Inflammatory macrophage treated with lipopolysaccharide for 1 hour (primary cell): ENCODE measurements at regions not wholly inside any gene's neighbourhood (a gene's known extent, or its start where the extent isn't known, plus 50 kb on each side); places are given as distances from the start of the nearest gene placed in this dataset.
"Not testable (repeated sequence)": the region's sequence is repeated elsewhere in the genome, so short reads cannot be mapped to it uniquely, and the experiment has no call there.

ENCODE experiments used
- DNase-seq, 2 donors: peaks; one replicate each; pipeline ENCODE4 v3.0.0-alpha.2; 2020 to 2022

DNA sequence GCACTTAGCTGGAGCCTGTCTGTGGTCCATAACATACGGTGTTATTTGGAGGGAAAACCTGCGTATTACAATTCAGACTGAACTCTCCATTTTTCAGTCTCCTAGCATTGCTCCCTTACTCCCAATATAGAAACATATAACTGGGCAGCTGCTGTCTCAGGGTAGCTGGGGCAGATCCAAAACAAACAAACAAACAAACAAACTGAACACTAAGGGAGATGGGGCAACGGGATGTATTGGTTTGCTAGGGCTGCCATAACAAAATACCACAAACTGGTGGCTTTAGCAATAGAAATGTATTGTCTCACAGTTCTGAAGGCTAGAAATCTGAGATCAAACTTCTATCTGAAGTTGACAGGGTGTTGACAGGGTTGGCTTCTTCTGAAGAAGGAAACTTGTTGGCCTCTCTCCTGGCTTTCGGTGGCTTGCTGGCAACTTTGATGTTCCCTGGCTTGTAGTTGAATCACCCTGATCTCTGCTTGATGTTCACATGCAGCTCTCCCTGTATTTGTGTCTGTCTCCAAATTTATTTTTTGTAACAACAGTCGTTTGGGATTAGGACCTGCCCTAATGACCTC is 329.3 kb upstream of the ZNF804A start:
- no peak for DNase-seq

DNA sequence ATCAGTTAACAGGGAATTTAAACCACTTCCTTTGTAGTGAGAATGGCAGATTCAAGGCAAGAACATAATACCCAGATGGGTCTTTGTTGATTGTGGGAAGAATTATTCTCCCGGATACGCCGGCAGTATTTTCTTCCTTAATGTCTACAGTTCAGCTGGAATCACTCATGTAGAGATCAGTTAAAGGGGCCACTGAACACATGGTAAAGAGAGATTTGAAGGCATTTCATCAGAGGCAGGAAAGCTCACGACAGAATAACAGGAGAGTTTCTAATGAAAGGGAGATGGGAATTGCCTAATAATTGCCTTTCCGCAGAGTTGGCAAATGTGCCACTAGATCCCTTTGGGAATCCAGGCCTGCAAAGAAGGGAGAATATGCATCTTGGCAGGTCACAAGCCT is 327.7 kb upstream of the ZNF804A start:
- no peak for DNase-seq

DNA sequence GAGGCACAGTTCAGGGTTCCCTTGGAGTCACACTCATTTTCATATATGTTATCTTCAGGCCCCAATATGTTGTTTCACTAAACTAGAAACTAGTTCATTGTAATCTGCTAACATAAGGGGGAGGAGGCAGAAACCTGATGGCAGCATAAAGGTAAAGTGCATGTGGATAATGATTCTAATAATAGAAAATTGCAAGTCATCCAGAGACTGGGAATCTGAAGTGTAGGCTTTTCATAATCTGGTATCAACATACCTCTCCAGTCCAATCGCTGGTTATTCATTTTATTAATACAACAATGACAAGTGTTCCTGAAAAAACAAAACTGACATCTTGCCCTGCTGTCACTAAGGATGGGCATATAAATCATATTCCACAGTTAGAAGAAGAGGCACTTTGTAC is 326.3 kb upstream of the ZNF804A start:
- no peak for DNase-seq

DNA sequence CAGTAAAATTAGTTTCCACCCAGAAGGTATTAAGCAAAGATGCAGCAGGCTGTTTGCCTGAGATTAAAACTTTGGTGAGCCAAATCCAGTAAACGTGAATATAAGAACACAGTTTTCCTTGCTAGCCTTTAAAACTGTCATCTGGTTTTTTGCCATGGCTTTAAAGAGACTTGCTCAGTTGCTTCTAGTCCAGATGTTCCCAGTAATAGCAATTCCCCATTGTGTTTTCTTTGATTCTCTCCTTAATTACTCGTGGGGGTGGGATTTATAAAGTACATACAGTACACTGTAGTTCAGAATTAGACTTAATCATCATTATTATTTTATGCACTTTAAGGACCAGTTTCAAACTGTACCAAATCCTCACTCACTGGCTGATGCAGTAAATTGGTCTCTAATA is 303.5 kb upstream of the ZNF804A start:
- no peak for DNase-seq

DNA sequence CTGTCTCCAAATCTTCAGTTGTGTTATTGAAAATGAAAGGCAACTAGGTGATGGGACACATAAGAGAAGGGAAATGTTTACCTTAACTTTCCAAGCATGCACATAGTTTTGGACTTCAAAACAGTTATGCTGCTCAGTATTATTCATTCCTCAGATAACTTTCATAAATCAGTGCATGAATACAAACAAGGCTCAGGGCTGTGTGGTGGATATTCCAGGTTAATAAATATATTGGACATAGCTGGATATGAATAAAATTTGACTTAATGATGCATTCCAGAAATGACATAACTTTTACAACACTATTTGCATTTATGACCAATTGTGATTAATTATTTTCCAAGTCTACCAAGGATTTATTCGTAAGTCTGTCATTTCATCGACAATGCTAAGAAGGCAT is 301.2 kb upstream of the ZNF804A start:
- no peak for DNase-seq

DNA sequence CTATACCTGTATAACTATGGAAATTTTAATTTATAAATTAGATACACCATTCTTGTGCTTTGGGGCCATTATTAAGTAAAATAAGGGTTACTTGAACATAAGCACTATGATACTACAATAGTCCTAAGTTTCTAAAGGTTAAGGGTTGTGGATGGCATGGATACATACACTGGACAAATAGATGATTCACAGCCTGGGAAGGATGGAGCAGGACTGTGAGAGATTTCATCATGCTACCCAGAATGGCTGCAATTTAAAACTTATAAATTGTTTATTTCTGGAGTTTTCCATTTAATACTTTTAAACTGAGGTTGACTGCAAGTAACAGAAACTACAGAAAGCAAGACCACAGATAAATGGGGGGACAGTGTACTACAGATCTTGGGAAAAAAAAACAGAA is 295.8 kb upstream of the ZNF804A start:
- DNase-seq = no peak

DNA sequence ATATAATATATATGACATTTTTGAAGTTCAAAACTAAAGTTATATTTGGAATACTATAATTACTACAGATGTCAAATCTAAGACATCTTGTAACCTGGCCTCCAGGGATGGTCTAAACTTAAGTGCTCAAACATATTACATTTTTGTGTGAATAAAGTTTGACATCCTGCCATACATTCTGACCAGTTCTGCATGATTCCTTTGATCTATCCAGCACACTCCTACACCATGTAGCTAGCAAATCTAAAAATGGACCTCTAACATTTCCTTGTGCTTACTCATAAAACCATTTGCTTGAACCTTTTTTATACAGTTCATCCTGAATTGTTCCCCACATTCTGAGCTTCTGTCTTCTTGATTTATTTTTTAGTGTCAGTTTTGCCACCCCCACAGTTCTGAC is 294.3 kb upstream of the ZNF804A start:
- DNase-seq = no peak

DNA sequence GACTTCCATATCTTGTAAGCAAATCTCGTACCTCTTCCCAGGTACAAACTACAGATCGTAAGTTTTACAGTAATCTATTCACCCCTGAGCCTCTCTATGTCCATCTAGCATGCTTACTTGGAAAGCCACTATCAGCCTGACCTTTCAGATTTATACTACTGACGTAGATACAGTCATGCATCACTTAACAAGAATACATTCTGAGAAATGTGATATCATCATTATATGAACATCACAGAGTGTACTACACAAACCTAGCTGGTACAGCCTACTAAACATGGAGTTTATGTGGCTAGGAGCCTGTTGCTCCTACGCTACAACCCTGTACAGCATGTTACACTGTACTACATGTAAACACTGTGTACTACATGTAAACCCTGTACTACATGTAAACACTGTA is 293.2 kb upstream of the ZNF804A start:
- DNase-seq = no peak

DNA sequence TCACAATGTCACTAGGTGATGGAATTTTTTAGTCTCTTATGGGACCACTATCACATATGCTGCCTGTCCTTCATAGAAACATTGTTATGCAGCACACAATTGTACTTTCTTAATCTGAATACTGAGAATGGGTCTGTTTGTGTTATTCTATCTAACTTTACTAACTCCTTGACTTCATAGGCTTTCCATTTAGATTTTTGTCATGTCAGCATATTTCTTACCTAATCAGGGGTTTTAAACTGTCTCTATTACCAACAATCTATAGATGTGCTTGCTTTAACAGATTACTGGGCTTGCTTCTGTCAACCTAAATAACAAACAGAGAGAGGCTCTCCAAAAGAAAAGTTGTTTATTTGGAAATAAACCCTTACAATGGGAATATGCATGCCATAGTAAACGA is 289.6 kb upstream of the ZNF804A start:
- DNase-seq = no peak

DNA sequence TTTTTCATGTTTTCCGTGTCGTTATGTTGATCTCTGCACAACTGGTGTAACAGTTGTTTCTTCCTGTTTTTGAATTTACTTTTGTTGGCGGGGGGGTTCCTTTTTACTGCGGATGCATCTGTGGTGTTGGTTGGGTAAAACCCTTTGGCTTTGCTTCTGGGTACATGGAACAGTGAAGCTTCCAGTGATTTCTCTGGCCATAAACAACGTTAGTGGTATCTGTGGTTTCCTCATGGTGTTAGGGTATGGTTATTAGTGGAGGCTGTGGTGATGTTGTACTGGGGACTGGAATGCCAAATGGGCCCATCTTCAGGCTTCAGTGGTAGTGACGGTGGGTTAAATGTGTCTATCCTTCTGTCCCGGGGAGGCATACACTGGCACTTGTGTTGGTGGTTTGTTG is 285.4 kb upstream of the ZNF804A start:
- DNase-seq = no peak

DNA sequence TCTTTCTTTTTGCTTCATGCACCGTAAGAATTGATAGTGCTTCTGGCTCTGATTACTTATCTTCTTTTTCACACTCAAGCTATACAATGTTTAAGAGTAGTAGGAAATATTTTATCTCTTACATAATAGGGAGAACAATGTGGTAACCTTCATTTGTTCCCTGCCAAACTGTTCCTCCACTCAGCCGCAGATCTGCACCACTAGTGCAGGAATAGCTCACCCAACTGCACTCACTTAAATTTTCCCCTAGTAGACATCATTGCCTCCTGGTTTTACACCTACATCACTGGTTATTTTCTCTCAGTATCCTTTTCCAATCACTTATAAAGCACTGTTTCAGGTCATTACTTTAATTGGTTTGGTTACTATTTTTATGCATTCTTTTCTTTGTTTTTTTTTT is 283.5 kb upstream of the ZNF804A start:
- DNase-seq = no peak

DNA sequence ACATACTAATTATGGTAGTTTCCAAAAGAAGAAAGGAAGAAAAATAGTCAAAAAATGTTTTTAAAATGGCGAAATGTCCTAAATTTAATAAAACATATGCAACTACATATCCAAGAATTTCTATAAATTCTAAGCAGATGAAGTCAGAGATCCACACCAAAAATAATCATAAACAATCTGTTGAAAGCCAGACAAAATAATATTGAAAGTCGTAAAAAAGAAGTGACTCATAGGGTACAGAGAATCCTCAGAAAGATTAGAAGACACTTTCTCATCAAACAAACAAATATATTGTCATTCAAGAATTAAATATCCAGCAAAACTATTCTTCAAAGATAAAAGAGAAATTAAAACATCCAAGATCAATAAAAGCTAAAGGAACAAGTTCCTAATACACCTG is 281.4 kb upstream of the ZNF804A start:
- DNase-seq = no peak

DNA sequence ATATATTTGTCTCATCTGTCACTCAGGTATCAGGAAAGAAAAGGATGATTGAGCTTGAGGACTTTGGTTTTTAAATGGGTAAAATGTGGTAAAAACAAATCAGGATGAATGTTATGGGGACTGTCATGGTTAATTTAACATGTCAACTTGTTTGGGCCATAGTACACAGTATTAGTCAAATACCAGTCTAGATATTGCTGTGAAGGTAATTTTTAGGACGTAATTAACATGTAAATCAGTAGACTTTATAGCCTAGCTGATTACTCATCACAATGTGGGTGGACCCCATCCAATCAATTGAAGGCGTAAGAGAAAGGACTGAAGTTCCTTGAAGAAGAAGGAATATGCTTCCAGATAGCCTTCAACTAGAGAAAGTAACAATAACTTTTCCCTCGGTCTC is 275.7 kb upstream of the ZNF804A start:
- DNase-seq = no peak

DNA sequence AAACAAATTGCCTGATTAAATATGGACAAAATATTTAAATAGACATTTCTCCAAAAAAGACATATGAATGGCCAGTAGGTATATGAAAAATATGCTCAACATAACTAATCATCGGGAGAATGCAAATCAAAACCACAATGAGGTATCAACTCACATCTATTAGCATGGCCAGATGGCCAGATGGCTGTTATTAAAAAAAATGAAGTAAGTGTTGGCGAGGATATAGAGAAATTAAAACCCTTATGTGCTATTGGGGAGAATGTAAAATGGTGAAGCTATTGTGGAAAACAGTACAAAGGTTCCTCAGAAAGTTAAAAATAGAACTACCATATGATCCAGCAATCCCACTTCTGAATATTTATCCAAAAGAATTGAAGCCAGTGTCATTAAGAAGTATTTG is 272.3 kb upstream of the ZNF804A start:
- DNase-seq = no peak

DNA sequence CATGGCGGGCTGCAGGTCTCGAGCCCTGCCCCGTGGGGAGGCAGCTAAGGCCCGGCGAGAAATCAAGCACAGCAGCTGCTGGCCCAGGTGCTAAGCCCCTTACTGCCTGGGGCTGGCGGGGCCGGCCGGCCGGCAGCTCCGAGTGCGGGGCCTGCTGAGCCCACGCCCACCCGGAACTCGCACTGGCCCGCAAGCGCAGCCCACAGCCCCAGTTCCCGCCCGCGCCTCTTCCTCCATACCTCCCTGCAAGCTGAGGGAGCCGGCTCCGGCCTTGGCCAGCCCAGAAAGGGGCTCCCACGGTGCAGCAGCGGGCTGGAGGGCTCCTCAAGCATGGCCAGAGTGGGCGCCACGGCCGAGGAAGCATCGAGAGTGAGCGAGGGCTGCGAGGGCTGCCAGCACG is 270.5 kb upstream of the ZNF804A start:
- DNase-seq = not testable (repeated sequence)

DNA sequence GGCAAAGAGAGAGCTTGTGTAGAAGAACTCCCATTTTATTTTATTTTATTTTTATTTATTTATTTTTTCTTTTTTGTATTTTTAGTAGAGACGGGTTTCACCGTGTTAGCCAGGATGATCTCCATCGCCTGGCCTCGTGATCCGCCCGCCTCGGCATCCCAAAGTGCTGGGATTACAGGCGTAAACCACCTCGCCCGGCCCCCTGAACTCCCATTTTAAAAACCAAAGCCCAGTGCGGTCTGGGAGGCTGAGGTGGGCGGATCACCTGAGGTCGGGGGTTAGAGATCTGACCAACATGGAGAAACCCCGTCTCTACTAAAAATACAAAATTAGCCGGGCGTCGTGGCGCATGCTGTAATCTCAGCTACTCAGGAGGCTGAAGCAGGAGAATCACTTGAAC is 267.8 kb upstream of the ZNF804A start:
- not testable (repeated sequence) for DNase-seq

DNA sequence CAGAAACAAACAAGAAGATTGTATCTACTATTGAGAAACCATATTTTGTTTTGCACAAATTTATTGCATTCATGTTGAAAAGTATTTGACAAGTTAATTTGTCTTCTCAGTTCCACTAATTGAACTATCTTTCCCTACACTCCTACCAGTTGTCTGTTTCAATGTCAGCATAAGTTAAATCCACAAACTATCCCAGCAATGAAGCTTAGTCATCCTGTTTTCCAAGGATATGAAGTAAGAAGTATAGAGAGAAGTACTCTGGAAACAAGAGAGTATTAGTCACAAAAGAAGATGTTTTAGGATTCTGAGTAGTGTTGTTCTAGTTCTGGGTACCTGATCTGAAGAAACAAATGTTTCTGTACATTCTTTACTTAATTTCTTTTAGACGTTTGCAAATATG is 261.6 kb upstream of the ZNF804A start:
- DNase-seq = no peak

DNA sequence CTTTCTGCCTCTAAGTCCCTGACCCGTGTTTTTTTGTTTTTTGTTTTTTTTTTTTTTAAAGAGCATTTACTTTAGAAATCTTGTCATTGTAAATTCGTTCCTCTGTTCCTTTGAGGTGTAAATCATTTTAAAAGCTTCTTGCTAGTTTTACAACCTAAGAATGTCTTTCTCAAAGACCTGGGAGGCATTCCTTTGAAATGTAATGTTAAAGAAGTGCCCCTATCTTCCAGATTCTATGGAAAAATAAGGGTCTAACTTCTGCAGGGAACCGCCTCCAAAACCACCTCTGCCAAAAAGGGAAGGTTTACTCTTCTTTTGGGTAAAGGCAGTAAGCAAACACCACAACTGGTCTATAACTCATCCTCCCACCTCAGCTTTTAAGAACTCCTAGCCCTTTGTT is 259.6 kb upstream of the ZNF804A start:
- DNase-seq = no peak

DNA sequence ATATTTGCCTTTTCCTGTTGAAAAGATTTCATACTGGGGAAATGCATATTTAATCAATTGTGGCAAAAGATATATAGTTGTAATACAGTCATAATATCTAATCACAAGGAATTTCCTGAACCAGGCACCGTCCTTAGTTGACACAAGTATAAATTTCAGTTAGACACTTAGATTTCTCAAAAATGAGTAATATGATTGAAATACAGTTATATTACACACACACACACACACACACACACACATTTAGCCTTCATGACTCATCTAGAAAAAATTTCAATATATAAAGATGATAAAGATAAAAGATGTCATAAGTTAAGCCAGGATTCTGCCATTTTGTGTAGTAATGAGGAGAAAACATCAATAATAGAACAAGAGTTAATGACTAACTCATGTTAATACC is 258.4 kb upstream of the ZNF804A start:
- DNase-seq = no peak

DNA sequence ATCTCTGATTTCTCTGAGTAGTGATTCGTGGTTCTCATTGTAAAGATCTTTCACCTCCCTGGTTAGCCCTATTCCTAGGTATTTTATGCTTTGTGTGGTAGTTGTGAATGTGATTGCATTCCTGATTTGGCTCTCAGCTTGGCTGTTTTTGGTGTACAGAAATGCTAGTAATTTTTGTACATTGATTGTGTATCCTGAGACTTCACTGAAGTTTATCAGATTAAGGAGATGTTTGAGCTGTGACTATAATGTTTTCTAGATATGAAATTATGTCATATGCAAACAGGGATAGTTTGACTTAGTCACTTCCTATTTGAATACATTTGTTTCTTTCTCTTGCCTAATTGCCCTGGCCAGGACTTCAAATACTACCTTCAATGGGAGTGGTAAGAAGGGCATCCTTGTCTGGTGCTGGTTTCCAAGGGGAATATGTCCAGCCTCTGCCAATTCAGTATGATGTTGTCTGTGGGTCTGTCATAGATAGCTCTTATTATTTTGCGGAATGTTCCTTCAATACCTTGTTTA is 251.9 kb upstream of the ZNF804A start:
- DNase-seq = no peak

DNA sequence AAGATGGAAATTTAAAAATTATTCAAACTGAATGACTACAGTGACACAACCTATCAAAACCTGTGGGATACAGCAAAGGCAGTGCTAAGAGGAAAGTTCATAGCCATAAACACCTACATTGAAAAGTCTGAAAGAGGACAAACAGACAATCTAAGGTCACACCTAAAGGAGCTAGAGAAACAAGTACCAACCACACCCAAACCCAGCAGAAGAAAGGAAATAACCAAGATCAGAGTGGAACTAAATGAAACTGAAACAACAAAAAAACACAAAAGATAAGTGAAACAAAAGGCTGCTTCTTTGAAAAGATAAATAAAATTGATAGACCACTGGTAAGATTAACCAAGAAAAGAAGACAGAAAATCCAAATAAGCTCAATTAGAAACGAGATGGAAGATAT is 247.2 kb upstream of the ZNF804A start:
- DNase-seq = no peak

DNA sequence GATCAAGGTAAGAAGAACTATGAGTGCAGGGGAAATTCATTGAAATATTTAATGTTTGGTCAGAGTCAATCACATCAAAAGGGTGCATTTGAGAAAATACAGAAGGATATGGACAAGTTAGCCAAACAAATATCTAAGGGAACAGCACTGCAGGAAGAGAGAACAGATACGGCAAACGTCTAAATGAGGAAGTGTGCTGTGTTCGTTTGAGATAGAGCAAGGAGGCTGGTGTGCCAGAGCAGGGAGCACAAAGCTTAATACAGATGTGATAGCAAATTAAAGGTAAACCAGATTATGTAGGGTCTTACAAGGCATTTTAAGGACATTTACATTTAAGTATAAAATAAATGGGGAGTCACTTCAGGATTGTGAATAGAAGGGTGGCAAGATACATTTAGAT is 241.3 kb upstream of the ZNF804A start:
- no peak for DNase-seq

DNA sequence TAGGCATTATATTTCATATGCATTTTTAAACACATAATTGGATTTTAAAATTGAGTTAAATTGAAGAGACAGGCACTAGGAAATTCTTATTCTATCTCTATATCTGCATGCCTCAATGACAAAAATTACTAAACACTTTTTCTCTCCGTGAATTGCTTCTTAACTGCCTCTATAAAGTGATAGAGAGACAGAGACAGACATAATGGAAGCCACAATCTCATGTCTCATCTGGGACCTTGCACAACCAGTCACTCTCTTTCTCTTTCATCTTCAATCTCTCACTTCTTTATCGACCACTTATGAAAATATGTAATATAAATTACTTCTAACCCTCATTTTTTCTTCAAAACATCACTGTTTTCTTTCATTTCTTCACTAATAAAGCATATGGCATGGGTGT is 238.9 kb upstream of the ZNF804A start:
- no peak for DNase-seq

DNA sequence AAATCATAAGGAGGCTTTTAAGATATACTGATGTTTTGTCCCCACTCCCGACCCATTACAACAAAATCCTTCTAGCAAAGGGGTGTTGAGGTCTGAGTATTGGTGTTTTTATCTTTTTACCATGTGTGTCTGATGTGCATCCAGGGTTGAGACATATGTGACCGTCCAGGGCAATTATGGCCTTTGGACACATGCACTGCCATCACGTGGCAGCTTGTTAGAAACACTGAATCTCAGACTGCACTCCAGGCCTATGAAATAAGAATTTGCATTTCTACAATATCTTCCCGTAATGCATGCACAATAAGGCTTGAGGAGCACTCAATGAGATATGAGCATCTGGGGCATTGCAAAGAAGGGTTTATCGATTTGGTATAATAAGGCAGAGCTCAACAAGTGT is 235.1 kb upstream of the ZNF804A start:
- DNase-seq = no peak

DNA sequence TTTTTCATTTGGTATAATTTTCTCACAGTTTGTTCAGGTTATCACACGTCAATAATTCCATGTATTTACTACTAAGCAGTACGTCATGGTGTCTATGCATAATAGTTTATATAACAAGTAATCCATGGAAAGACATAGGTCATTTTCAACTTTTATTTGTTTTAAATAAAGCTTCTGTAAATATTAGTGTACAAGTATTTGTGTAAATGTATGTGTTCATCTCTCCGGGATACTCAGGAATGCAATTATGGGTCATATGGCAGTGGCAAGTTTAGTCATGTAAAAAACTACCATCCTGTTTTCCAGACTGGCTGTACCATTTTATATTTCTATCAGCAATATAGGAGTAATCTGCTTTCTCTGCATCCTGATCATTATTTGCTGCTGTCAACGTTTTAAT is 231.1 kb upstream of the ZNF804A start:
- DNase-seq = no peak

DNA sequence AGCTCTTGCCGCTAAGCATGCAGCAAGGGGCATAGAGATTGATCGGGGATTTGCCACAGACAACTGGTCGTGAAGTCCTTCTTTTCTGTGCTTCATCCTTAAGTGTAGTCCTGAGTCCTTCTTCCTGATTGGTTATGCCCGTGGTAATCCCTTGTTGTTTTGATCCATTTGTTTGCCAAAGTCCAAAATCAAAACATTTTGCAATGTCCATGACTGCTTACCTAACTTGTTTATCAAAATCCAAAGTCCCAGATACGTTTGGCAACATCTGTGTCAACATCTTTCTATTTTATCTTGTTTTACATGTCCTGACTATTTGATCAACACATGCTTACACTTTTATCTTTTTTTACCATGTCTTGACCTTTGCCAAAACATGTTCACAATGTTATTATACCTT is 229.0 kb upstream of the ZNF804A start:
- no peak for DNase-seq
